T-cell (primary cell): ENCODE measurements at regions not wholly inside any gene's neighbourhood (a gene's known extent, or its start where the extent isn't known, plus 50 kb on each side); places are given as distances from the start of the nearest gene placed in this dataset.

Experiments used
- ATAC-seq, 4 experiments: fragments of 200-7000 bp in 3 of 4; fragments of 150-1000 bp in 1 of 4; cut with Tn5 transposase; replicated peaks in 1 of 4; 1 replicate in 3 of 4; 2 replicates in 1 of 4; pipeline ENCODE4 v1.10.0; 2021; ENCODE audit warnings: moderate library complexity in 3 of 4, mild to moderate bottlenecking in 2 of 4, moderate number of reproducible peaks in 1 of 4
- CTCF ChIA-PET, 2 donors: fragments of 300-600 bp; sonication (Branson Sonifier 250); formaldehyde crosslinking; loops; one replicate each; lab custom pipeline; 2022; ENCODE audit warnings: antibody characterized with exemption in 2 of 2; lab: Charles Lee
- POLR2A ChIA-PET, 2 donors: fragments of 300-600 bp; sonication (Branson Sonifier 250); formaldehyde crosslinking; loops; one replicate each; lab custom pipeline; 2022; ENCODE audit warnings: antibody characterized with exemption in 2 of 2; lab: Charles Lee
- DNase-seq, 35 experiments: peaks; one replicate each; pipeline versions ENCODE4 v3.0.0 to v3.0.0-alpha.2; 2013 to 2023
- H3K27ac ChIP-seq: one replicate; pipeline ENCODE4 v1.5.1; 2013; ENCODE audit warnings: low read length
- H3K27me3 ChIP-seq, 2 experiments: replicated peaks in 1 of 2; 1 replicate in 1 of 2; 2 replicates in 1 of 2; pipeline versions ENCODE4 v1.6.1 to v1.7.0; 2013; ENCODE audit warnings: low read length in 1 of 2, mixed read lengths in 1 of 2; ENCODE audit not compliant: control insufficient read depth in 2 of 2, insufficient read depth in 2 of 2; ENCODE audit errors: extremely low read depth in 1 of 2
- H3K36me3 ChIP-seq, 2 donors: 1 replicate in 1 of 2; 2 replicates in 1 of 2; pipeline versions ENCODE4 v1.6.1 to v1.7.0; 2013; ENCODE audit warnings: low read length in 1 of 2; ENCODE audit not compliant: control insufficient read depth in 2 of 2, insufficient read depth in 1 of 2; ENCODE audit errors: extremely low read depth in 1 of 2
- H3K4me1 ChIP-seq, 2 experiments: 1 replicate in 1 of 2; 2 replicates in 1 of 2; pipeline versions ENCODE4 v1.6.1 to v1.7.0; 2013; ENCODE audit warnings: low read length in 2 of 2, mixed read lengths in 1 of 2; ENCODE audit not compliant: insufficient read depth in 2 of 2, control insufficient read depth in 1 of 2; ENCODE audit errors: extremely low read depth in 1 of 2
- H3K4me3 ChIP-seq, 2 donors: 1 replicate in 1 of 2; 2 replicates in 1 of 2; pipeline versions ENCODE4 v1.5.1 to v1.7.0; 2013; ENCODE audit warnings: mild to moderate bottlenecking in 2 of 2, low read length in 1 of 2, moderate library complexity in 1 of 2; ENCODE audit not compliant: control insufficient read depth in 1 of 2; ENCODE audit errors: extremely low read depth in 1 of 2
- H3K9me3 ChIP-seq: 2 replicates; pipeline ENCODE4 v1.7.0; 2013
- H3K27ac Mint-ChIP-seq, 2 donors: one replicate each; pipeline ENCODE4 v1.8.0; 2020 to 2021; ENCODE audit warnings: mild to moderate bottlenecking in 2 of 2, mixed read lengths in 2 of 2
- H3K27me3 Mint-ChIP-seq, 2 donors: one replicate each; pipeline ENCODE4 v1.8.0; 2021 to 2022; ENCODE audit warnings: mixed read lengths in 2 of 2
- H3K36me3 Mint-ChIP-seq: one replicate; pipeline ENCODE4 v1.8.0; 2021; ENCODE audit warnings: mixed read lengths
- H3K4me1 Mint-ChIP-seq, 3 donors: one replicate each; pipeline ENCODE4 v1.8.0; 2020 to 2022; ENCODE audit warnings: mixed read lengths in 3 of 3, mild to moderate bottlenecking in 1 of 3
- H3K4me3 Mint-ChIP-seq, 3 donors: one replicate each; pipeline ENCODE4 v1.8.0; 2020 to 2022; ENCODE audit warnings: mild to moderate bottlenecking in 3 of 3, mixed read lengths in 3 of 3, moderate library complexity in 3 of 3
- H3K9me3 Mint-ChIP-seq, 3 donors: one replicate each; pipeline ENCODE4 v1.8.0; 2020 to 2022; ENCODE audit warnings: mixed read lengths in 3 of 3
- WGBS: methylation state at CpG from one replicate; pipeline ENCODE4 v1.1.5; 2013; ENCODE audit warnings: missing lambda C conversion rate; ENCODE audit not compliant: insufficient coverage; 5-methylcytosine and 5-hydroxymethylcytosine counted together

- no peak overlapping the region for H3K4me3 Mint-ChIP-seq
- no peaks in the 10 kb centered on the region for H3K36me3 ChIP-seq
- H3K4me1 ChIP-seq = peaks cover 8 to 29% of the 10 kb centered on the region in 2 experiments
- CTCF ChIA-PET = no interaction called here
- no peak overlapping the region for H3K4me3 ChIP-seq
- peaks cover 4 to 6% (median 5%) of the 10 kb centered on the region in 3 donors for H3K9me3 Mint-ChIP-seq
- H3K9me3 ChIP-seq = no peaks in the 10 kb centered on the region
- peaks cover 3% of the 10 kb centered on the region for H3K36me3 Mint-ChIP-seq
- H3K27me3 ChIP-seq = no peaks in the 10 kb centered on the region
- peak; percentile 40 to 81 (median 68) for ATAC-seq
- peak overlapping the region; percentile 26 for H3K27ac ChIP-seq
- peak in 19 of 35 experiments; percentile 1 to 34 (median 9) for DNase-seq
- WGBS = 50% methylated on average over 1 of the region's 2 CpGs
- H3K27ac Mint-ChIP-seq = peak overlapping the region; percentile 49 to 67
- peaks cover 0 to 12% (median 11%) of the 10 kb centered on the region in 3 donors for H3K4me1 Mint-ChIP-seq
- POLR2A ChIA-PET = no interaction called here
- H3K27me3 Mint-ChIP-seq = peaks cover 0 to 9% of the 10 kb centered on the region in 2 donors
These were observed 222.0 kb downstream of the OMA1 start for GRCh38 chr1:58324558-58324957.

- Histone ChIP-seq H3K27ac (no peak overlapping the region), H3K9me3 (no peaks in the 10 kb centered on the region), H3K27me3 (no peaks in the 10 kb centered on the region), H3K4me1 (peaks cover 0 to 3% of the 10 kb centered on the region in 2 experiments), H3K4me3 (no peak overlapping the region), H3K36me3 (no peaks in the 10 kb centered on the region)
- H3K4me3 Mint-ChIP-seq = no peak overlapping the region
- 86% methylated on average over 1 of the region's 6 CpGs for WGBS
- H3K4me1 Mint-ChIP-seq = peaks cover 0 to under 1% (median 0%) of the 10 kb centered on the region in 3 donors
- no peak for ATAC-seq
- POLR2A ChIA-PET = no interaction called here
- no peak overlapping the region for H3K27ac Mint-ChIP-seq
- CTCF ChIA-PET = no interaction called here
- DNase-seq = no peak
- peaks cover 0 to 17% of the 10 kb centered on the region in 2 donors for H3K27me3 Mint-ChIP-seq
- peaks cover 4 to 6% (median 5%) of the 10 kb centered on the region in 3 donors for H3K9me3 Mint-ChIP-seq
- H3K36me3 Mint-ChIP-seq = peaks cover 3% of the 10 kb centered on the region
These were observed 228.1 kb downstream of the OMA1 start for GRCh38 chr1:58318157-58319005.

- H3K4me1 ChIP-seq = peaks cover 0 to 3% of the 10 kb centered on the region in 2 experiments
- H3K4me3 ChIP-seq = no peak overlapping the region
- no peak for ATAC-seq
- peaks cover 4 to 6% (median 5%) of the 10 kb centered on the region in 3 donors for H3K9me3 Mint-ChIP-seq
- H3K27ac ChIP-seq = no peak overlapping the region
- ChIA-PET CTCF (no interaction called here), POLR2A (no interaction called here)
- no peak for DNase-seq
- H3K27ac Mint-ChIP-seq = no peak overlapping the region
- no peaks in the 10 kb centered on the region for H3K27me3 ChIP-seq
- no peaks in the 10 kb centered on the region for H3K9me3 ChIP-seq
- H3K36me3 Mint-ChIP-seq = peaks cover 3% of the 10 kb centered on the region
- no peaks in the 10 kb centered on the region for H3K36me3 ChIP-seq
- H3K4me1 Mint-ChIP-seq = no peaks in the 10 kb centered on the region
- H3K4me3 Mint-ChIP-seq = no peak overlapping the region
- peaks cover 0 to 20% of the 10 kb centered on the region in 2 donors for H3K27me3 Mint-ChIP-seq
- no CpG with 5 or more reads among the region's 1 CpG for WGBS
These were observed 228.8 kb downstream of the OMA1 start for GRCh38 chr1:58317694-58318093.

- Histone ChIP-seq H3K27ac (no peak overlapping the region), H3K27me3 (no peaks in the 10 kb centered on the region), H3K36me3 (no peaks in the 10 kb centered on the region), H3K4me1 (peaks cover 0 to 3% of the 10 kb centered on the region in 2 experiments), H3K9me3 (no peaks in the 10 kb centered on the region), H3K4me3 (no peak overlapping the region)
- H3K4me3 Mint-ChIP-seq = no peak overlapping the region
- peaks cover 3% of the 10 kb centered on the region for H3K36me3 Mint-ChIP-seq
- H3K4me1 Mint-ChIP-seq = no peaks in the 10 kb centered on the region
- peaks cover 4 to 6% (median 5%) of the 10 kb centered on the region in 3 donors for H3K9me3 Mint-ChIP-seq
- peaks cover 0 to 20% of the 10 kb centered on the region in 2 donors for H3K27me3 Mint-ChIP-seq
- no CpG with 5 or more reads among the region's 2 CpGs for WGBS
- CTCF ChIA-PET = no interaction called here
- DNase-seq (no peak), ATAC-seq (no peak)
- no peak overlapping the region for H3K27ac Mint-ChIP-seq
- POLR2A ChIA-PET = no interaction called here
These were observed 229.4 kb downstream of the OMA1 start for GRCh38 chr1:58317086-58317485.

- peaks cover 2 to 4% (median 3%) of the 10 kb centered on the region in 3 donors for H3K9me3 Mint-ChIP-seq
- H3K4me1 Mint-ChIP-seq = no peaks in the 10 kb centered on the region
- Histone ChIP-seq H3K27ac (no peak overlapping the region), H3K27me3 (no peaks in the 10 kb centered on the region), H3K9me3 (no peaks in the 10 kb centered on the region), H3K4me1 (peaks cover 0 to 3% of the 10 kb centered on the region in 2 experiments), H3K36me3 (no peaks in the 10 kb centered on the region), H3K4me3 (no peak overlapping the region)
- CTCF ChIA-PET = no interaction called here
- POLR2A ChIA-PET = no interaction called here
- peaks cover 0 to 20% of the 10 kb centered on the region in 2 donors for H3K27me3 Mint-ChIP-seq
- peaks cover 3% of the 10 kb centered on the region for H3K36me3 Mint-ChIP-seq
- no peak overlapping the region for H3K4me3 Mint-ChIP-seq
- no peak overlapping the region for H3K27ac Mint-ChIP-seq
- no peak for DNase-seq
- ATAC-seq = no peak
These were observed 230.4 kb downstream of the OMA1 start for GRCh38 chr1:58316141-58316540.

GRCh38 chr1:58312971-58313563 is 233.5 kb downstream of the OMA1 start:
- ChIA-PET CTCF (no interaction called here), POLR2A (no interaction called here)
- H3K4me3 Mint-ChIP-seq = no peak overlapping the region
- no peaks in the 10 kb centered on the region for H3K36me3 ChIP-seq
- H3K4me1 ChIP-seq = peaks cover 0 to 3% of the 10 kb centered on the region in 2 experiments
- H3K4me3 ChIP-seq = no peak overlapping the region
- no peaks in the 10 kb centered on the region for H3K9me3 Mint-ChIP-seq
- H3K9me3 ChIP-seq = no peaks in the 10 kb centered on the region
- ATAC-seq (no peak), DNase-seq (no peak)
- peaks cover 0 to 17% of the 10 kb centered on the region in 2 donors for H3K27me3 Mint-ChIP-seq
- no peaks in the 10 kb centered on the region for H3K4me1 Mint-ChIP-seq
- H3K27ac Mint-ChIP-seq = no peak overlapping the region
- H3K27ac ChIP-seq = no peak overlapping the region
- H3K36me3 Mint-ChIP-seq = no peaks in the 10 kb centered on the region
- no peaks in the 10 kb centered on the region for H3K27me3 ChIP-seq
